NOMO-1 treated with DMSO at 0.1 percent for 48 hours (cell line): ENCODE measurements at regions not wholly inside any gene's neighbourhood (a gene's known extent, or its start where the extent isn't known, plus 50 kb on each side); places are given as distances from the start of the nearest gene placed in this dataset.
"Not testable (repeated sequence)": the region's sequence is repeated elsewhere in the genome, so short reads cannot be mapped to it uniquely, and the experiment has no call there.

ENCODE experiments used
- DNase-seq: peaks from one replicate; lab custom pipeline; 2025; ENCODE audit not compliant: unreplicated experiment; lab: John Stamatoyannopoulos, UW

GRCh38 chr18:65206551-65207260 is 544.1 kb upstream of the CDH7 start:
- no peak for DNase-seq

- no peak for DNase-seq
Observed at GRCh38 chr18:65202091-65202490, 548.7 kb upstream of the CDH7 start.

GRCh38 chr18:65175681-65176080 is 575.1 kb upstream of the CDH7 start:
- DNase-seq: no peak

GRCh38 chr18:65162086-65162485 is 588.7 kb upstream of the CDH7 start:
- not testable (repeated sequence) for DNase-seq

GRCh38 chr18:65146482-65147021 is 604.3 kb upstream of the CDH7 start:
- no peak for DNase-seq

- DNase-seq: no peak
Observed at GRCh38 chr18:65145312-65145711, 605.5 kb upstream of the CDH7 start.

GRCh38 chr18:65133610-65134009 is 617.2 kb upstream of the CDH7 start:
- DNase-seq: no peak

- no peak for DNase-seq
Observed at GRCh38 chr18:65124633-65125032, 626.2 kb upstream of the CDH7 start.

- DNase-seq: no peak
Observed at GRCh38 chr18:65103864-65104263, 646.9 kb upstream of the CDH7 start.

GRCh38 chr18:65093346-65093745 is 657.5 kb upstream of the CDH7 start:
- DNase-seq: no peak

- DNase-seq: peak; percentile 10
Observed at GRCh38 chr18:65091744-65092329, 659.0 kb upstream of the CDH7 start.

GRCh38 chr18:65082907-65083306 is 667.9 kb upstream of the CDH7 start:
- no peak for DNase-seq

- DNase-seq: no peak
Observed at GRCh38 chr18:65081786-65082185, 669.0 kb upstream of the CDH7 start.

- peak; percentile 39 for DNase-seq
Observed at GRCh38 chr18:65073060-65073550, 677.7 kb upstream of the CDH7 start.

- DNase-seq: peak; percentile 23
Observed at GRCh38 chr18:65057439-65058083, 693.3 kb upstream of the CDH7 start.

- DNase-seq: no peak
Observed at GRCh38 chr18:65056575-65056974, 694.2 kb upstream of the CDH7 start.

GRCh38 chr18:65049586-65049985 is 701.2 kb upstream of the CDH7 start:
- DNase-seq: no peak

GRCh38 chr18:65039578-65039977 is 711.2 kb upstream of the CDH7 start:
- no peak for DNase-seq

GRCh38 chr18:65035701-65036100 is 715.1 kb upstream of the CDH7 start:
- DNase-seq: no peak

- no peak for DNase-seq
Observed at GRCh38 chr18:65025756-65026155, 725.1 kb upstream of the CDH7 start.

GRCh38 chr18:65021021-65021420 is 729.8 kb upstream of the CDH7 start:
- DNase-seq: no peak

- no peak for DNase-seq
Observed at GRCh38 chr18:65018184-65018583, 732.6 kb upstream of the CDH7 start.
